Lung microvascular endothelial cell (primary cell): ENCODE measurements at regions not wholly inside any gene's neighbourhood (a gene's known extent, or its start where the extent isn't known, plus 50 kb on each side); places are given as distances from the start of the nearest gene placed in this dataset.

Experiments used
- DNase-seq, 2 donors: peaks; one replicate each; pipeline versions ENCODE4 v3.0.0 to v3.0.0-alpha.2; 2010; ENCODE audit warnings: low read depth in 2 of 2

DNA sequence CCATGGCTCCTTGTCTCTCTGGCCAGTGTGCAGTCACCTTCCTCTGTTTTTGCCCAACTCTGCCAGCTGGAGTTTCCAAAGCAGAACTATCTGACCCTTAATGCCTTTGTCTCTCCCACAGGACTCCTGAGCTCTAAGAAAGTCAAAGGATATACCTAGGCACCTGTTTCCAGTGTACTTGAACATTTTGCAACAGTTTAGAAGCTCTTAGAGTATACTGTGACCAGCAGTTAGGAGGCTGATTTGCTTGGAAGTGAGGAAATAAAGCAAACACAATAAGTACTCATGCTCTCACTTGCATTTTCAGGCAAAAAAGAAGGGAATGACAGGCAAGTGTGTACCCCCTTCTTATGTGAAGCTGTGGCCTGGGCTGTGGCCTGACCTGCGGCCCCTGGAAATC lies 204.3 kb upstream of the PLET1 start:
- DNase-seq, result no peak

DNA sequence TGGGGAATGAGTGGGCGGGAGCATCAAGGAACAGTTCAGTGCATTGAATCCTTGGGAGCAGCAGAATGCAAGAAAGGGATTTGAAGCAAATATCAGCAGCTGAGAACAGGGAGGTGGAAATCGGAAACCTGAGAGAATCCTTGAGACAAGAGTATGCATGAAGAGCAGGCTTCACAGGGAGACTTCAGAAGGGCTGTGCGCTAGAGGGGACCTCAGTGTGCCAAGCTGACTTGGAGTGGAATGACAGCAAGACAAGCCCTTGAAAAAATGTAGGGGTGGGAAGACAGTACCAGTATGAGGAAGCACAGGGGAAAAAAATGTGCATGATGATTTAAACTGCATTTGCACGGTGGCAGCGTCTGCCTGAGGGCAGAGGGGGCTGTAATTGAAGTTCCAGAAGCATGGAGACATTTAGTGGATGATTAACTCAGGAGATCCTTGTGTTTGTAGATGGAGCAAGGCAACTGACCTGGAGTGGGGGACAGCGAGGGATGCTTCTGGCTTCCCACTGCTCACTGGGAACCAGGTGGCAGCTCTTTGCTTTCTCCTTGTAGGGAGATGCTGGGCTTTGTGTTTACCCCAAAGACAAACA lies 204.9 kb upstream of the PLET1 start:
- no peak for DNase-seq

DNA sequence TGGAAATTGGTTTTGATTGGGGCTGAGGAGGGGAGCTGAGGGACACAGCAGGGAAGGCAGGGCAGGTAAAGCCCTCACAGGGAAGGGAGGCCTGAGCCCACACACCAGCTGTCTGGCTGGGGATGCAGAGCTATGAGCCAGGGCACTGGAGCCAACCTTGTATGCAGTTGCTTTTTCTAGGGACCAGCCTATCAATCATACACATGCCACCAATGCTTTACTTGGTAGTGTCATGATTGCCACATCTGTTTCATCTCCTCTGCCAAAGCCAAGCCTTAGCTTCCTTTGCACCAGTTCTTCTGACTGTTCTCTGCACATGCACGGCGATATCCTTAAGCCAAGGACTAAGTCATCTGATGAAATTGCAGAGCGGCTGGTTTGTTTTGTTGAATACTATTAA lies 207.1 kb upstream of the PLET1 start:
- no peak for DNase-seq

DNA sequence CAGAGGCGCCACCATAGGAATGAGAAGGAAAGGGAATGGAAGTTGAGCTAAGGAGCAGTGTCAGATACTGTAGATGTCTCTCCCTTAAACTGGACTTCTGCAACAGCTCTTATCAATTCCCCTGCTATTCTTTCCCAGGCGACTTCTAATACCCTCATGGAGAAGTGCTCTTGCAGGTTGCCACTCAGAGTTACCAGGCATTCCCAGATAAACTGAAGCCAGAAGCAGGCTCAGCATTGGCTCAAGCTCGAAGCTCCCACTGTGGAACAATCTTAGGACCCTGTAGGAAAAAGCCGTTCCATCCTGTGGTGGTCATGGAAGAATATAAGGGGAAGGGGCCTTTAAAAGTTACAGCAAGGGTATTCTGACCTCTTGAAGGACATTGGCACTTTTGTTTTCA lies 208.7 kb upstream of the PLET1 start:
- no peak for DNase-seq

DNA sequence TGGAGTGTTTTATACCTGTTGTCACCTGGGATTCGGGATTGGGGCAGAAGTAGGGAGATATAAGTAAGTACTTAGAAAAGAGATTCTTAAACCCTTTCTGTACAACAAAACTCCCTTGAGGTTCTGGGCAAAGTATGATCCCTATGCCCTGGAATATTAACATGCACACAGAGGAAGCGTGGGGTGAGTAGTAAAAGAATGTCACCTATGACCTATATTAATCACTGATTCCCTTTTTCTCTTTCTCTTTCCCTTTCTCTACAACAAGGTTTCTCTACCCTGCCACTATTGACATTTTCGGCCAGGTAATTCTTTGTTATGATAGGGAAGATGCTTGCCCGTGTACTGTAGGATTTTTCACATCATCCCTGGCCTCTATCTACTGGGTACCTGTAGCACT lies 209.7 kb upstream of the PLET1 start:
- DNase-seq, result no peak

DNA sequence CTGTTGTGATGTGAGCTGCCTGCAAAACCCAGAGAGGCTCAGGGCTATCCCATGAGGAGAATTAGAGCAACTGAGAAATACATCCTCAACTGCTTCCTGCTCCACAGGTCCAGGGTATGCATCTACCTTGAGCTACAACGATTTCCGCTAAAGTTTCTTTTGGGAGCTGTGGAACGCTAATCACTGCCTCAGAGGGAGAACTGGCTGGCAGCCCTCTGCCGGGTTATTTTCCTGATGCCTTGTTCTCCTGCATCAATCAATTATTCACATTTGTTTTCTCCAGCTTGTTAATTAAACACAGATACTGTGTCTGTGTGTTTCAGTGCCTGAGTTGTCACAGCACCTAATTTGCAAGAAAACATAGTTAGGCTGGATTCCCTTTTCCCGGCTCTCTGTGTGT lies 211.1 kb upstream of the PLET1 start:
- no peak for DNase-seq

DNA sequence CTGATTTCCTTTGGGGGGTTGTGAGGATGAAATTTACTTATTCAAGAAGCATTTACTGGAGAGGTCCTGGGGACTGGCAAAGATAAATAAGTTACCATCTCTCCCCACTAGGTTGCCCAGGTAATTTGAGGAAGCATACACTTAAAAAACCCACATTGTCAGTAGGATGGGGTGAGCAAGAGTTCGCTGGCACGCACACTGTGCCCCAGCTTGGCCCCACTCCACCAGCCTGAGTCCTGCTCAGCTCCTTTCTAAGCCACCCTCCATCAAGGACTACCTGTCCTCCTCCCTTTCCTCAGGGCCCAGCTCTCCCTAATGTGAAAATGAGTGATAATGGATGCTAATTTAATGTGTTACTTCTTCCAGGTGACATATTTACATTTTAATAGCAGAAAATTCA lies 216.5 kb upstream of the PLET1 start:
- no peak for DNase-seq

DNA sequence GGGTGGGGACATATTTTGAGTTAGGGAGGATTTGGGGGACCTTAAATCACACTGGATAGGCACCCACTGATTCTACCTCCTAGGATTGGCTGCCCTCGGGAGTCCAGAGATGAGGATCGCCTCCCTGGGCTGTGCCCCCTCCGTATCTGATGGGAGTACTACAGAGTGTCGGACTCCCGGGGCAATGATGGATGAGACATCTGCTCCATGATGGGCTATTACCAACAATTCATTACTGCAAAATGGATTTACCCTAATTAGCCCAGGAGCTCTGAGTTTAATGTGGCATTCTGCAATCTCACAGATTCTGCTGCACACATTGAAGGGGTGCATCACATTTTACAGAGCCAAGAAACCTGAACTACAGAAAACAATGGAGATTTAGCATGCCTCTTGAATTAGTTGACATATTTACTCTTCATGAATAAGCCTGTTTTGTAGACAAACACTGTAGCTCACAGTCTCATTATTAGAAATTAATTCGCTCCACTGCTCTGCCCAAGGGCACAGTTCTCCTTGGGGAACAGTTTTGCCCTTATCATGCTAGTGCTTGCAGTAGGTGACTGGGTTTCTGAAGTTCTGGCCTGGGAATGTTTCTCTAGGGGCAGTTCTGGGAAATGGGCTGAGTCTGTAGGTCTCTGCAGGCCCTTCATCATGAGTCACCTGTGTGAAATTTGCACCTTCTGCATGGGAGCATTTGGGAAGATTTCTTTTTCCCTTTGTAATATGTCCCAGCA lies 217.1 kb upstream of the PLET1 start:
- no peak for DNase-seq

DNA sequence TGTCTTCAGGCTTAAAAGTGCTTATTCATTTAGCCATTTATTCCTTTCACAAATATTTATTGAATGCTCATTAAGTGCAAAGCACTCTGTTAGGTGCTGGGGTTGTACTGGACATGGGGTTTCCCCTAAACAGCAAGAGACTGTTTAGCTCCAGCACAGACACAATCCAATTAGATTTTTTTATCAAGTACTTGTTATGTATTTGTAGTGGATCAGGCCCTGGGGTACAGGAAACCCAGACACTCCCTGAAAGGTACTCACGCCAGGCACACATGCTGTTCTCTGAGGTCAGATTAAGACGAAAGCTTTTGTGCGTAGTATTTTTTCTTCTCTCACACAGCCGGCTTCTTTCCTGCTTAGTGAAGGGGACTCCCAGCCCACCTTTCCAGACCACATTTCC lies 218.1 kb upstream of the PLET1 start:
- no peak for DNase-seq

DNA sequence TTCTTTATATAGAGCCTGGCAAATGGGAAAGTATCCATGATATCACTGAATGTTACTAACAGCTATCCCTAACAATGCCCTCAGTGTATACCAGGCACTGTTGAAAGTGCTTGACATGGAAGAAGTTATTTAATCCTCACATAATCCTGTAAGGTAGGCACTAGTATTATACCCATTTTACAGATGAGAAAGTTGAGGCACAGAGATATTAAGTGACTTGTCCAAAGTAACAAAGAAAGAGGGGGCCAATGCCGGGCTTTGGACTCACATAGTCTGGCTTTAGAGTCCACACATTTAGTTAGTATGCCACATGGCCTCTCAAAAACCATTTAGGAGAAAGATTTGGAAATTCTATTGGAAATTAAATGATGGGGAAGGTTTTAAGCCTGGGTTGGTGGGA lies 220.8 kb upstream of the PLET1 start:
- DNase-seq, result no peak

DNA sequence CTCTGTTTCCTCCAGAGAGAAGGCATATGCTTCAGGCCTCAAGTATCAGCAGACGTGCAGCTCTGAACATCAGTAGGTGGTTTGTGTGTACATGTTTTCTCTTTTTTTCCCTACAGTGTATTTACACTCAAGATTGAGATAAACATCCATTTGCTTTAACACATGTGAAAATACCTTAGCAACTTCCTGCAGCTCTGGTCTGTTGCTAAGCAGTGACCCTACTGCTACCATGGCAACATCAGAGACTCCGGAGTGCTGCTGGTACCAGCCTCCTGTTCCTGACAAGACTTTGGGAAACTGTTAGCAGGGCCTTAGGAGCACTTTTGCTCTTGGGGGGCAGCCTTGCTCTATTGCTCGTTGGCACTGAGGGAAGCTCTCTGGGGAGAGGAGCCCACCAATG lies 221.2 kb upstream of the PLET1 start:
- no peak for DNase-seq

DNA sequence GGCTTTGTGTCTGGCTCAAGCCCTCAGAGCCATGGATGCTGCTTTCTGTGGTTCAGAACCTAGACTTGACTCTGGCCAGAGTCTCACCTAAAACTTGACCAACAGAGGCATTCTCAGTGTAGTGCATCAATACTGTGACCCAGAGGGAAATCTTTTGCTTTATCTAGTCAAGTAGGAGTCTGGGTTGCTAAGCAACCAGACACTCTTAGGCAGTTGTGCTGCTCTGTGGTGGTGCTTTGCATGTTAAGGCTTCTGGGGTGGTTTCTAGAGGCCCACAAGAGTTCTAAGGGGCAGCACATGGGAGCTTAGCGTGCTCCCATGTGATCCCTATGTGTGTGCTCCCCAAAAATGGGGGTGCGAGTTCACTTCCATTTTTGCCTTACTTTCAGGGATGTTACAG lies 224.6 kb upstream of the PLET1 start:
- no peak for DNase-seq

DNA sequence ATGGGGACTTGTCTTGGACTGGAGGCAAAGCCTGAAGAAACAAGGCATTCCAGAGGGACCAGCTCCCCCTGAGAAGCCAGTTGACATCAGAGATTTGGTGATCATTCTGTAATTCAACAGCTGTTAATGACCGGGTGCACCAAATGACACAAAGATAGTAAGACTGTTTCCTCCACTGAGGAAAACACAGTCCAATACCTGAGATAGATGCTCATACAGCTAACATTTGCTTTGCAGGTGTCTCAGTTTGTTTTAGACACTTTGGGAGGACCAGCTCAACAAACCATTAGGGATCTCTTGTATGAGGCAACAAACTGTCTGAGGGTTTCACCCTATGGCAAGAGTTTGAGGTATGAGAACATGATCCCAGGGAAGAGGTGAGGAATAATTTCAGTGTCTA lies 237.2 kb upstream of the PLET1 start:
- no peak for DNase-seq

DNA sequence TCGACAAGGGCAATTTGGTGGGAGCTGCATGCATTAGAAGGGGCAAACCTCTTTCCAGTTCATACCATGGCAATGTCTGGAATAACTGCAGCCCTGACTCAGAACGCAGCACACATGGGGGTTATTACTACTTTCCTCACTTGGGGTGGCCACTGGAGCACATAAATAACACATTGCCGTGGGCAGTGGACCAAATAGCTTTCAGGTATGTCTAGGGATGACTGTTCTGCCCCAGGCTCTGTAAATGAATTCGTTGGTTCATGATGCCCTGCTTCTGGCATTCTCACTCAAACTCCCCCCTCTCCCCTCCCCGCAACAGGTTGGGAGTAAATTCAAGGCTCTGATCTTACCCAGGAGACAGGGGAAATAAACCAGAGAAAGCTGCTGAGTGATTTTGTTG lies 238.0 kb upstream of the PLET1 start:
- no peak for DNase-seq

DNA sequence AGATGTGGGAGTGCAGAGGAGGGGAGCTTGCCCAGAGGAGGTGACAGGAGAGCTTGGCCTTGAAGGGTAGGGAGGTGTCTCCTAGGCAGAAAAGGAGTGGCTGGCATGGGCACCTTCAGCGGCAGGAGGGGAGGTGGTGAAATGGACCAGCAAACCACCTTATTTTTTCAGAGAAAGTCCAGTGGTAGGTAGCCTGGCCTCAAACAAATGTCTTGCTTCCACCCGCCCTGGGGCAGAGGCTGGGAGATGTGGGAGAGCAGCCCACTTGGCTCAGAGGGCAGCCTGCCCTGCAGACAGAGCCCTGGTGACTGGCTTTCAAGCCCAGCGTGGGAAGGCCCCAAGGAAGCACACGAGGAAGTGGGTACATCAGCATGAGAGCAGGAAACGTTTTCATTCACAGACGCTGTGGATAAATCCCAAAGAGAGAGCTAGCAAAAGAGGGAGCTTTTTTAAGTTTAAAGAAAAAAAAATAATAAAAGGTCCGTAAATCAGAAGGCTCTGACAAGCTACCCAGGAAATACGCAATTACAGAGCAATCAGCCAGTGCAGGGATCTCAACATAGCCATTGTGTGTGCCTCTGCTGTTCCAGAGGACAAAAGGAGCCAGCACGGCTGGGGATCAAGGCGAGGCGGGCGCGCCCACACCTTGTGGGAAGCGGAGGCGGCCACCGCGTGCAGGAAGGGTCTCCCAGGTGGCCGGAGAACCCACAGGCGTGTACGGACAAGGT lies 238.7 kb upstream of the PLET1 start:
- DNase-seq, result no peak

DNA sequence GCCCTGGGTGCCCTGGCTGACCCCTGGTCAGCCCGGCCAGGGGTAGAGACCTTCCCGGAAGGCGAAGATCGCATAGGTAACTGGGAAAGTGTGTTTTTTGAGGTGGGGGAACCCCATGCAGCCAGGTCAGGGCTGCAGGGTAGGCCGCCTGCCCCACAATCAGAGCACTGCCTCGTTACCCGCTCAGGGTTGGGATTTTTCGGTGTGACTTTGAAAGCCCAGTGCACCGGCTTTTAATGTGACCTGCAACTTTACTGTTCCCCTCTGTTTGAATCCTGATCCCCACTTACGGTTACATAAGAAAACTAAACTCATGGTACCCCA lies 239.2 kb upstream of the PLET1 start:
- DNase-seq, result no peak

DNA sequence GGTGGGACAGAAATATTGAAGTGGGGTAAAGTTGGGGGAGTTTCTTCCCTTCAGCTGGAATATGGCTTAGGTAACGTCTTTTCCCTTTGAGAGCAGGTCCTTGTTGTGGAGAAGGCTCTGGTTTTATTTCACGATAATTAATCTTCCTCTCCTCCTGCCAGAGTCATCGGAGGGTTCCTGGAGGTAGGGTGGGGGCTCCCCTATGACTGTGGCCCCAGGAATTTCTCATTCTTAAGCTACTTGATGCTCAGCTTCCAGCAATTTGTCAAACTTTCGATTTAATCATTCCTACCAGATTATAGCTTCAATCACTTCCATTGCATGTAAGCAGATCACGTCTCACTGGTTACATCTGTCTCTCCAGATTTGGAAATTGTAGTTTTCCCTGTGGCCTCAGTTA lies 242.8 kb upstream of the PLET1 start:
- no peak for DNase-seq

DNA sequence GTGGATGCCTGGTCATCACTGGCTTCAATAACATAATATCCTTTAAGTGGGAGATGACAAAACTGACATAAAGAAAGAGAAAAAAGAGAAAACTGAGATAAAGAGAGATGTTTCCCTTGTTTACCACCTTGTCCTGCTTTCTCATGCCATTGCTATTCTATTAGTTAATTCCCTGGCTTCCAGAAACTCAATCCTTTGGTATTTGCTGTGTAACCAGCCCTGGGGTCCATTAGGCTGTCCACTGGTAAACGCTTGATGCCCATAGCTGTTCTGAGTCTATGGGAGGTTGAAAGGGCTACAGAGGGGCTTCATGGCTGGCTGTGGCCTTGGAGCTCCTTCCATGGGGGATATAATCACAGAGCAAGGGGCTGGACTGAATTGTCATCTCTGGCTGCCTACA lies 243.4 kb upstream of the PLET1 start:
- DNase-seq, result no peak

DNA sequence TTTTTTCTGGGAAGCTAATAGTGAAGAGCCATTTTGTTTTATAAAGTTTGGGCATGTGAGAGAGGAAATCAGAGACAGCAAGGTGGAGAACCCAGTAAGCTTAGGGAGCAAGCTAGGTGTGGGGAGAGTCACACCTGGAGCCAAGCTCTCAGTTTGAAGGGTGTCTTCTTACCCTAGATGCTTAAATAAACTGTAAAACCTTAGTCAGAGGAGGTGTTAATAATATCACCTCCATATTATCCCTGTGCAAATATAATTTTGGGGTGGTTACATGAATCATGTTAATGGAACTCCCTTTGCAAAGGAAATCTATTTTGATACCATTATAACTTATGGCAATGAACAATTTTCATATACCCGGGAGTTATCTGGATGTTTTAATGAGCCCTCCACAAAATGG lies 246.2 kb upstream of the PLET1 start:
- DNase-seq, result no peak

DNA sequence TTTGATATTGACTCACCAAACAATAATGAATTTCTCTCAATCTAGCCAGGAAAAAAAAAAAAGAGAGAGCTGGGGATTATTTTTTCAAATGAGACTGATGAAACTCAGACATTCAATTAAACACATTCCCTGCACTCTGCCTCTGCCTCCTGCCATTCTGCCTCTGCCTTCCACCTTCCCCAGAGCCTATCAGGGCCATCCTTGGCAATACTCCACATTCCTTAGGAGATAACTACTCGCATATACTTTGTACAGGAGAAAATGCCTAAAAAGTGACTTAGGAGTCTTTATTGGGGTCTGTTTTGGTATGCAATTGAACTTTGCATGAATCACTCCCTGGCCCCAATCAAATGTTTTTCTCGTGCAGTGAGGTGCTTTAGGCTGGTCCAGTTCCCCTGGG lies 246.6 kb upstream of the PLET1 start:
- DNase-seq, result no peak

DNA sequence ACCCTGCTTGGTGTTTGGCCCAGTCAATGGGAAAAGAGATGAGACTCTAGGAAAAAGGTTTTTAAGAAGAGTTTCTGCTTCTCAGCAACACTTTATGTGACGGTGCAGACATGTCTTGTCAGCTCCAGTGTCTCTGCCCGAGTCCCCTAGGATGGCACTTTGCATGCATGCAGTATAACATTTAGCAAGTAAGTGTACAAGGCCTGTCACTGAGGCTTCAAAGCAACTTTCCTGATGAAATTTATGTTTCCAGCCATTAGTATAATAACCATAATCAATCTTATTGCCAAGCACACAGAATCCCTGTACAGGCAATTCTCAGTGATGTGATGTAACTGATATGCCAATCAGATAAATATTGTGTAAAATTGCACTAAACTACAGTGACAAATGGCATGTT lies 248.1 kb upstream of the PLET1 start:
- no peak for DNase-seq

DNA sequence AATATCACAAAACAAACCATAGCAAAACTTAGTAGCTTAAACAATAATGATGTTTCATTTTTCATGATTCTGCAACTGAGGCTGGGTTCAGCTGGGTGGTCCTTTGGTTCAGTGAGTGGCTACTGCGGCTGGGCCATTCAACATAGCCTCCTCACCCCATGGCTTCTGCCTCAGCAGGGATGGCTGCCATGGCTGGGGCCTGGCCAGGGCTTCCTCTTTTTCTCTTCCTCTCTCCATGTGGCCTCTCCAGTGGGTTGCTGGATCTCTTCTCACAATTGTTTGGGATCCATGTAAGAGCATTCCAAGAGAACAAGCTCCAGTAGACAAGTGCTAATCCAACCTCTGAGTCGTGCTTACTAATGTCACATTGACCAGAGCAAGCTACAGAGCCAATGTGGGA lies 248.6 kb upstream of the PLET1 start:
- no peak for DNase-seq

DNA sequence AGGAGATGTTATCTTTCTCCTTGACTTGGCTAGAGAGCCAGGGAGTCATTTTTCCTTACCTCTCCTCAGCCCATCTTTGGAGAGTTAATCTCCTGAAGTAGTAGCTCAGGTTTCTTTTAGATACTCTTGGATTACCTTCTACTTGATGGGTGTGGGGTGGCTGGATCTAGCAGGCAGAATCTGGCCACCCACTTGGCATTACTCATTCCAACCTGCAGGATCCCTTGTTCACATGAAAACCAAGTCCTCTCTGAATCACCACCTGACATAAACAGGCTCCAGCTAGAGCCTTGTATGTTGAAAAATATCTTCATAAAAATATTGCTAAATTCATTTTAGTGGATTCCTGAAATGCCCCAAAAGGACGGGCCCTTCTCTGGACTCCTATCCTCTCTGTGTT lies 250.6 kb upstream of the PLET1 start:
- DNase-seq, result no peak
